HG03039 (cell line): ENCODE measurements at regions not wholly inside any gene's neighbourhood (a gene's known extent, or its start where the extent isn't known, plus 50 kb on each side); places are given as distances from the start of the nearest gene placed in this dataset.
"Not testable (repeated sequence)": the region's sequence is repeated elsewhere in the genome, so short reads cannot be mapped to it uniquely, and the experiment has no call there.

Experiments
- ATAC-seq: cut with Tn5 transposase; IDR thresholded peaks from one replicate; pipeline ENCODE4 v1.9.1; 2021; ENCODE audit warnings: mild to moderate bottlenecking, moderate library complexity; ENCODE audit not compliant: unreplicated experiment

- no peak for ATAC-seq
Observed at GRCh38 chr2:166647935-166648334, 153.9 kb upstream of the SCN7A start.

DNA sequence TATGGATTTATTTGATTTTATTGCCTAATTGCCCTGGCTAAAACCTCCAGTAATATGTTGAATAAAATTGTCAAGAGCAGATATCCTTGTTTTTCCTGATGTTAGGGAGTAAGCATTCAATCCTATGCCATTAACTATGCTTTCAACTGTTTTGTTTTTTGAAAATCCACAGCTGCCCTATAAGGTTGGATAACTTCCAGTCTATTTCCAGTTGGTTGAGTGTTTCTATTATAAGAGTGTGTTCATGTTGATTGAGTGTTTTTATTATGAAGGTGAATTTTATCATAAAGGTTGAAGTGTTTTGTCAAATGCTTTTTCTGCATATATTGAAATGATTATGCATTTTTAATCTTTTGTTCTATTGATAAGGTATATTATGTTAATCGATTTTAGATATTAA is 149.9 kb upstream of the SCN7A start:
- no peak for ATAC-seq

DNA sequence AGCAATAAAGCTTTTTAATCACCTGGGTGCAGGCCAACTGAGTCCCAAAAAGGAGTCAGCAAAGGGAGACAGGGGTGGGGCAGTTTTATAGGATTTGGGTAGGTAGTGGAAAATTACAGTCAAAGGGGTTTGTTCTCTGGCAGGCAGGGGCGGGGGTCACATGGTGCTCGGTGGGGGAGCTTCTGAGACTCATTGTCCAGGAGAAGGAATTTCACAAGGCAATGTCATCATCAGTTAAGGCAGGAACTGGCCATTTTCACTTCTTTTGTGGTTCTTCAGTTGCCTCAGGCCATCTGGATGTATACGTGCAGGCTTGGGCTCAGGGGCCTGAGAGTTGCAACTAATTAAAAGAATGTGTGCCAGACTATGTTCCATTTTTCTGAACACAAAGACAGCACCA is 147.5 kb upstream of the SCN7A start:
- not testable (repeated sequence) for ATAC-seq

DNA sequence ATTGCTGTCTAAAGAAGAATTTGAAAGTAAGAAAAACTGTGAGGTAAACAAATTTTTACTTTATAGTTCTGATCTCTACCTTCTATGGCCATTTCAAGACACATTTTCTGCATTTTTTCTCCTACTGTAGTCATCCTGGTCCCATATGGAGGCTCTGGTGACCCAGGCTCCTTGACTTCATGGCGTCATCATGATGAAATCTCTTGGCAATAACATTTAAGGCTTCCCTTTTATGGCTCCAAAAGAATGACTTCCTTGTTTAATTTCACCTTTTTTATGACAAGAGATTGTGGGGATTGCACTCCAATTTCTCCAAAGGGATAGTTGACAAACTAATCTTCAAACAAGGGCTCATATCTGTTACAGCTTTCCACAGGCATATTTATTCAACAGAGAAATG is 143.0 kb upstream of the SCN7A start:
- ATAC-seq: no peak

- ATAC-seq: no peak
Observed at GRCh38 chr2:166634706-166635105, 140.7 kb upstream of the SCN7A start.

DNA sequence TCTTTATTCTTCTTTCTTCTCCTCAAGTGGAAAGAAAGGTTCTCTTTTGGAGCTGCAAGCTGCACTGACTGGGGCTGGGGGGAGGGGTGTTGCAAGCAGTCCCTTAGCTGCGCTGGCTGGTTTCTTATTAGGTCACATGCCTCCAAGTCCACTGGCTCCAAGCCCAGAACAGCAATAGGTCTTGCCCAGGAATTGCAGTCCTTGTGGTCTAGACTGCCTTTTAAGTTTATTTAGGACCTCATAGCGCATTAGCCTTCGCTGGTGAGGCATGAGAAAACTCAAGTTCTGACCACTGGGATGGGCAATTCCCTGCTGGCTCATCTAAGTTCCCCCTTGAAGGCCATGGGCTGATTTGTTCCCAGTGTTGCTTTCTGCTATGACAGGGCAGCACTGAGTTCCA is 138.6 kb upstream of the SCN7A start:
- ATAC-seq: no peak

DNA sequence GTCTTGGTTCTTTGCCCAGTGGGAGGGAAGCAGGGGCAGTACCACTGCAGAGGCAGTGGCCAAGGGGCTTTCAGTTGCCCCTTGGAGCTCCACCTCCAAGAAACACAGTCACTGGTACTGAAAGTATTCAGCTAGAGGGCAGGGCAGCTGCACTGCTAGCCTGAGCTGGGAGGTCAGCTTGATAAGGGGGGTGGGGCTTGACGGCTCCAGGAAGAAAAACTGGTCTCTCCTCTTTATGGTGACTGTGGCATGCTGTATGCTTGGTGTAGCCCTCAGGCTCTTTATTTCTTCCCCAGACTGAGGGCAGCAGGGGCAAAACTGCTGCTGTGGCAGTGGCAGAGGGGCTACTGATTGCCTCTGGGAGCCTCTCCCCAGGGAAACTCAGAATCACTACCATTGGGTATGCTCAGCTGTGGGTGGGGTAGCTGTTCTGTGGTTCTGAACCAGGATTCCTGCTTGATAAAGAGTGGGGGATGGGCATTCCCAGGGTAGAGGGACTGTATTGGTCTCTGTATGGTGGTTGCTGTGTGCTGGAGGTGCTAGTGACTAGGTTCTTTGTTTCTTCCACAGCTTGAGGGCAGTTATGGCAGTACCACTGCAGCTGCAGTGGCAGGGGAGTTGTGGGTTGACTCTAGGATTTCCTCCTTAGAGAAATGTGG is 134.6 kb upstream of the SCN7A start:
- no peak for ATAC-seq

GRCh38 chr2:166627893-166628292 is 133.8 kb upstream of the SCN7A start:
- ATAC-seq: no peak

GRCh38 chr2:166625670-166626069 is 131.6 kb upstream of the SCN7A start:
- ATAC-seq: no peak

DNA sequence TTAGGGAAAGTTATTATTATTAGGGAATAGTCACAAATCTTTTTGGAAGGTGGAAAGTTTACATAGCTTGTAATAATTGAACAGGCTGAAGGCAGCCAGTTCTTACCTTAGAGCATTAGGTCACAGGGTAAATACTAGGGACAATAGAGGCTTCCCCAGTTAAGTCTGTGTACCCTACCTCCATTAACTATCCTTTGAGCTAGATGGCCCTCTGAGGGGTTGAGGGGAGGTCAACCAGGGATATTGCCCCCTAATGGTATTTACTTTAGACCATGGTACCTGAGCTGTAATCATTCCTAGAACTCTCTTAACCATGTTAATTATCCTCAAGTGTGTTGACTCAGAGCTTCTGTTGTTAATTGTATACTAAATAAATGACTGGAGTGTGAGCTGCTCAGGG is 120.5 kb upstream of the SCN7A start:
- ATAC-seq: no peak

DNA sequence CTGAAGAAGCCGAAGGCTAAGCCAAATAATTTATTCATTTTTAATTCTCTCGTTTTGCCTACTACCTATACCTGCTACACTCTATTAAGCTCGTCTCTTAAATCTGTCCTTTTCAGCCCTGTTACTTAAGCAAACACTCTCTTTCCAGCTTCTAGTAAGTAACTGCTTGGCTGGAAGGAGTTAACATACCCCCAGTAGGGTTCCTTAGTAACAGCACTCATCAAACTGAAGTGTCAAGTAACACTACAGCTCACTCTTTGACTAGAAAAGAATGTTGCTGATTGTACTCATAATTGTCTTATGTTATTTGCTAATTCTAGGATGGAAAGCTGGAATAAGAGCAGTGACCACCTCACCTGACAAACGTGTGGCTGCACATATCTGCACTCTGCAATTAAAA is 120.0 kb upstream of the SCN7A start:
- ATAC-seq: no peak

GRCh38 chr2:166613226-166613625 is 119.2 kb upstream of the SCN7A start:
- ATAC-seq: no peak

GRCh38 chr2:166612214-166612613 is 118.2 kb upstream of the SCN7A start:
- ATAC-seq: no peak

DNA sequence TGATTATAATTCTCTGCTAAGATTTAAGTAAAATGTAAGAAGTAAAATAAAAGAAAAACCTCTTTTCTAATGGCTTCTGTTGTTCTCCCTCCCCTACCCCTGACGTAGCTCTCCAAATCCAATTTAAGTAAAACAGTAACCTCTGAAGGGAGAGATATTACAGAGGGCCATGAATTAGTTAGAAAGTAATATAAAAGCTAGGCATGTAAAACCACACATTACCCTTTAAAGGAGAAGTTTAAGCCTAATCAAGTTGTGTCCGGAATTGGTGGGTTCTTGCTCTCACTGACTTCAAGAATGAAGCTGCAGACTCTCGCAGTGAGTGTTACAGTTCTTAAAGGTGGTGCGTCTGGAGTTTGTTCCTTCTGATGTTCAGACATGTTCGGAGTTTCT is 116.9 kb upstream of the SCN7A start:
- no peak for ATAC-seq

GRCh38 chr2:166610180-166610912 is 116.3 kb upstream of the SCN7A start:
- ATAC-seq: no peak

- no peak for ATAC-seq
Observed at GRCh38 chr2:166609183-166609959, 115.3 kb upstream of the SCN7A start.

GRCh38 chr2:166607880-166608279 is 113.8 kb upstream of the SCN7A start:
- ATAC-seq: no peak

DNA sequence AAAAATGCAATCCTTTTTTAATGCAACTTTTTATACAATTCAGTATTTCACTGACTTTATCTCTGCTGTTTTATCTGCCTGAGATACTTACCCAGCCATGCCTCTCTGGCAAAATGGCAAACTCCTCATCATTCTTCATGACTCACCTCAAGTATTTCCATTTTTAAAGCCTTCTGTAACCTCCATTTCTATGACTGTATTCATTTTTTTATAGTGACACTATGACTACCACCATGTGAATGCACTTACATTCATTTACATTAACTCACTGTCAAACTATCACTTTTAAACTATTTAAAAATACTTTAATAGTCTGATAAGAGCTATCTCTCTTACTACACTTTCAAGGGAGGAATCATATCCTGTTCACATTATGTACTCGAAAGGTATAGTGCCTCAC is 99.4 kb upstream of the SCN7A start:
- no peak for ATAC-seq

DNA sequence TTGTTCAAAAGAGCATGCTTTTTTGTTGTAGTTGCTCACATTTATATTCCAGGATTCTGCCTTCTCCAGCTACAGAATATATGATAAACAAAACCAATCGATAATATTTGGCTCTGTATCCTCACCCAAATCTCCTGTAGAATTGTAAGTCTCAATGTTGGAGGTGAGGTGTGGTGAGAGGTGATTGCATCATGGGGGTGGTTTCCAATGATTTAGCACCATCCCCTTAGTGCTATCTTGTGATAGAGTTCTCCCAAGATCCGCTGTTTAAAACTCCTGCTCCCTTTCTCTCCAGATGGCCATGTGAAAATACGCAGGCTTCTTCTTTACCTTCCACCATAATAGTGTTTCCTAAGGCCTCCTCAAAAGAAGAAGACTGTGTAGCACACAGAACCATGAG is 98.7 kb upstream of the SCN7A start:
- ATAC-seq: no peak

DNA sequence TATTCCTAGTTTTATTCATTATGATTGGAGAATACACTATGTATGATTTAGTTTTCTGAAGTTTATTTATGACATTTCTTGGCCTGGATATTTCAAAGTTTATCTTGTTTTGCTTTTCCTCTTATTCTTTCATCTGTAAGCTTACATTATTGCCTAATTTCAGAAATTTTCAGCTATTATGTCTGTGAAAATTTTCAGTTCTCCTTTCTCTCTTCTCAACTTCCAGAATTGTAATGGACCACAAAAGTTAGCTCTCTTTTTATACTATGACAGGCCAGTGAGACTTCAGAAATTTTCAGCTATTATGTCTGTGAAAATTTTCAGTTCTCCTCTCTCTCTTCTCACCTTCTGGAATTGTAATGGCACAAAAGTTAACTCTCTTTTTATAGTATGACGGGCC is 97.2 kb upstream of the SCN7A start:
- ATAC-seq: no peak

DNA sequence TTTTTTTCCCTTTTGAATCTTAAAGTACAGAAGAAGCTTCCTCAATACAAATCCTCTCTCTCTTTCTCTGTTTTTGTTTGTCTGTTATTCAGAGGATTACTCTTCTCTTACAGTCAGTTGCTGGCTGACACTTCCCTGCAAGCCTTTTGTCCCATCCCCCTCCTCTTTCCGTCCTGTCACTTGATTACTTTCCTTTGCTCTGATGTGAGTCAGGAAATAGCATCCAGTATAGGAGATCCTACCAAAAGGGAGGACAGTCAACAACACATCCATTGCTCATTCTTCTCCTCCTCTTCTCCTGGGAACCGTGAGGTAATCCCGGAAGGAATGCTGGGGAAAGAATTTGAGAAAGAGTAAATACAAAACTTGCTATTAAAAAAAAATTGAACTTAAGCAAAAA is 79.3 kb upstream of the SCN7A start:
- ATAC-seq: no peak

DNA sequence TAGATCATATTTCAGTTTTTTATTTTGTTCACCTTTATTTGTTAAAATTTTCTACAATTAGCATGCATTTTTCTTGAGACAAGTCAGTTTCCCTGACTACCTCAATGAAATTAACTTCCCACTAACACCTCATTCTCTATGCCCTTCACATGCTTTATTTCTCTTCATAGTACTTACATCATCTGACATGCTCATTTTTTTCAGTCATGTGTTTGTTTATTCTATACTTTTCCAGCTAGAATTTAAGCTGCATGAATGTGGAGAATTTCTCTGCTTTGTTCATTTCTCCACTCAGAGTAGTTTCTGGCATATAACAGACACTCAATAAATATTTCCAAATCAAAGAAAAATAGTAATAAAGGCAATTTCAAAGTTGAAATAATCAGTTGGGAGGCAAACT is 78.9 kb upstream of the SCN7A start:
- no peak for ATAC-seq
